Bronchial epithelial cell (primary cell): ENCODE measurements at regions not wholly inside any gene's neighbourhood (a gene's known extent, or its start where the extent isn't known, plus 50 kb on each side); places are given as distances from the start of the nearest gene placed in this dataset.

ENCODE experiments used
- DNase-seq: peaks from one replicate; pipeline ENCODE4 v3.0.0-alpha.2; 2010; ENCODE audit warnings: low read depth
- FAIRE-seq: peaks from 2 replicates; lab custom pipeline; 2011; peaks lifted over from hg19 to GRCh38; lab: Jason Lieb, UNC
- H3K27me3 ChIP-seq: 2 replicates; pipeline ENCODE4 v1.5.1; 2011; ENCODE audit warnings: low read length; ENCODE audit not compliant: control insufficient read depth, insufficient read depth
- H3K36me3 ChIP-seq: 2 replicates; pipeline ENCODE4 v1.5.1; 2011; ENCODE audit warnings: low read length; ENCODE audit not compliant: control insufficient read depth, insufficient read depth
- H3K4me3 ChIP-seq: 2 replicates; pipeline ENCODE4 v1.5.1; 2011; ENCODE audit warnings: mild to moderate bottlenecking, low read depth, low read length, control low read depth
- TF ChIP-seq, protein P1 (sequence below): IDR thresholded peaks from 2 replicates; pipeline ENCODE4 v1.5.1; 2011; ENCODE audit warnings: mild to moderate bottlenecking, moderate library complexity, low read length, control low read depth, inconsistent platforms; ENCODE audit not compliant: insufficient read depth, severe bottlenecking

- Histone ChIP-seq H3K36me3 (no peaks in the 10 kb centered on the region), H3K4me3 (no peak overlapping the region), H3K27me3 (no peaks in the 10 kb centered on the region)
- peak; percentile 31 for DNase-seq
- TF ChIP-seq, protein P1, sequence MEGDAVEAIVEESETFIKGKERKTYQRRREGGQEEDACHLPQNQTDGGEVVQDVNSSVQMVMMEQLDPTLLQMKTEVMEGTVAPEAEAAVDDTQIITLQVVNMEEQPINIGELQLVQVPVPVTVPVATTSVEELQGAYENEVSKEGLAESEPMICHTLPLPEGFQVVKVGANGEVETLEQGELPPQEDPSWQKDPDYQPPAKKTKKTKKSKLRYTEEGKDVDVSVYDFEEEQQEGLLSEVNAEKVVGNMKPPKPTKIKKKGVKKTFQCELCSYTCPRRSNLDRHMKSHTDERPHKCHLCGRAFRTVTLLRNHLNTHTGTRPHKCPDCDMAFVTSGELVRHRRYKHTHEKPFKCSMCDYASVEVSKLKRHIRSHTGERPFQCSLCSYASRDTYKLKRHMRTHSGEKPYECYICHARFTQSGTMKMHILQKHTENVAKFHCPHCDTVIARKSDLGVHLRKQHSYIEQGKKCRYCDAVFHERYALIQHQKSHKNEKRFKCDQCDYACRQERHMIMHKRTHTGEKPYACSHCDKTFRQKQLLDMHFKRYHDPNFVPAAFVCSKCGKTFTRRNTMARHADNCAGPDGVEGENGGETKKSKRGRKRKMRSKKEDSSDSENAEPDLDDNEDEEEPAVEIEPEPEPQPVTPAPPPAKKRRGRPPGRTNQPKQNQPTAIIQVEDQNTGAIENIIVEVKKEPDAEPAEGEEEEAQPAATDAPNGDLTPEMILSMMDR: no peak
- FAIRE-seq: no peak
Observed at GRCh38 chr20:6632187-6632586, 135.3 kb upstream of the BMP2 start.

DNA sequence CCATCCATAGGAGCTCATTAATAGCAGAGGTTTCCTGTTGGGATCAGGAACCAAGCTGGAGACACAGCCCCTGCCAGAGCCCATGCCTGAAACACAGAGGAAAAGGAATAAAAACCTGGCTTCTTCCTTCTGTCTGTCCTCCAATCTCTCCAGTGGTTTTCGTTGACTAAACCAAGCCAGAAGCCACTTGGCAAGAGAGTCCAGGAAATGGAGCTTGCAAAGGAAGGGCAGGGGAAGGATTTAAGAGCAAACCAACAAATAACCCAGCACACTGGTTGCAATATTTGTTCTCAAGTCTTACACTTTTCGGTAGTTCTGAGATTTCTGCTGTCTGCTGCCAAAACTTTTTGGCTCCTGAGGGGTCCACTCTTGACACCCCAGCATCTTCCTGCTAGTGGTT lies 137.0 kb upstream of the BMP2 start:
- DNase-seq (no peak), FAIRE-seq (no peak)
- TF ChIP-seq, protein P1: no peak
- H3K4me3 ChIP-seq: no peak overlapping the region
- no peaks in the 10 kb centered on the region for H3K27me3 ChIP-seq
- H3K36me3 ChIP-seq: no peaks in the 10 kb centered on the region

GRCh38 chr20:6629564-6629963 lies 137.9 kb upstream of the BMP2 start:
- no peak overlapping the region for H3K4me3 ChIP-seq
- FAIRE-seq (no peak), DNase-seq (no peak)
- H3K27me3 ChIP-seq: no peaks in the 10 kb centered on the region
- H3K36me3 ChIP-seq: no peaks in the 10 kb centered on the region
- TF ChIP-seq, protein P1: peak; percentile 25

- Histone ChIP-seq H3K36me3 (no peaks in the 10 kb centered on the region), H3K27me3 (no peaks in the 10 kb centered on the region), H3K4me3 (no peak overlapping the region)
- TF ChIP-seq, protein P1: no peak
- no peak for FAIRE-seq
- DNase-seq: no peak
Observed at GRCh38 chr20:6626805-6627204, 140.7 kb upstream of the BMP2 start.

- TF ChIP-seq, protein P1: no peak
- Histone ChIP-seq H3K36me3 (no peaks in the 10 kb centered on the region), H3K27me3 (no peaks in the 10 kb centered on the region), H3K4me3 (no peak overlapping the region)
- DNase-seq: no peak
- peak; percentile 52 for FAIRE-seq
Observed at GRCh38 chr20:6623989-6624388, 143.5 kb upstream of the BMP2 start.

GRCh38 chr20:6622041-6622440 lies 145.4 kb upstream of the BMP2 start:
- FAIRE-seq: no peak
- DNase-seq: no peak
- TF ChIP-seq, protein P1: no peak

More at GRCh38 chr20:6622041-6622440, 145.4 kb upstream of the BMP2 start:
- Histone ChIP-seq H3K4me3 (no peak overlapping the region), H3K27me3 (no peaks in the 10 kb centered on the region), H3K36me3 (no peaks in the 10 kb centered on the region)
